DMS153 treated with DMSO at 0.1 percent for 48 hours (cell line): ENCODE measurements at regions not wholly inside any gene's neighbourhood (a gene's known extent, or its start where the extent isn't known, plus 50 kb on each side); places are given as distances from the start of the nearest gene placed in this dataset.

Experiments
- DNase-seq: peaks from one replicate; lab custom pipeline; 2025; ENCODE audit not compliant: unreplicated experiment; lab: John Stamatoyannopoulos, UW

DNA sequence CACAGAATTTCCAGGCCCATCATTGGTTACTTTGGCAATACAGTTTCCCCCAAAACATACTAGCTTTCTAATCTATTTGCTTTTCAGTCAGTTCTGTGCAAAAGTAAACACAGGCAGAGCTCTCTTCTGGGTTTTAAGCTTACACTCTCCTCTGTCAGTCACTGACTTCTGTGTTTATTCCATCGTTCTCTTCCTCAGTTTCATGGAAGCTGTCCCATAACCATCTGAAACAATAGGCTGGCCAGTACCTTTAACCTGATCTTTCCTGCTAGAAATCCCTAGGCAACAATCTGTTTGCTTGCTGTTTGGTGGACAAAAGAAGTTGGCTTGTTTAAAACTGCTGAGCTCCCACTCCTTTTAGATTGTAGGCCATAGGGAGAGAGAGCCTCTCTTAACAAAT, 431.5 kb downstream of the HACE1 start:
- peak; percentile 64 for DNase-seq

GRCh38 chr6:104423691-104424090, 436.0 kb downstream of the HACE1 start:
- DNase-seq, result no peak

- DNase-seq, result no peak
Measured at GRCh38 chr6:104421650-104422049, 438.1 kb downstream of the HACE1 start.

- DNase-seq, result no peak
Measured at GRCh38 chr6:104418839-104419238, 440.9 kb downstream of the HACE1 start.

- no peak for DNase-seq
Measured at GRCh38 chr6:104418125-104418524, 441.6 kb downstream of the HACE1 start.

DNA sequence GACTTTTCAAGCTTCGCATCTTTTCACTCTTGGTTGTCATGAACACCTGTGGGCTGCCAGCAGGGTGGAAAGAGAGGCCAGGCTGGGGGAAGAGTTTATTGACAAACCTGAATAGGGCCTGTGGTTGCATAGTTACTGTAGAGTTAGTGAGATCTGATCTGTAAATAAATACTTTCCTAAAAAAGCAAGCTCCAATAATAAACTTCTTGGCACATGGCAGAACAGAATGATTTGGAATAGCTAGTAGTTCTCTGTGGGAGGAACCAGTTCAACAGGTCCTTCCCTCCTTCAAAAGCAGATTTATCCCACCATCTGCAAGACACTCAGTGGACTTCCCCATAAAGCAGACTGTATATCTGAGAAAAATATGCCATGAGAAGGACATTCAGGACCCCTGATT, 445.0 kb downstream of the HACE1 start:
- peak; percentile 18 for DNase-seq

DNA sequence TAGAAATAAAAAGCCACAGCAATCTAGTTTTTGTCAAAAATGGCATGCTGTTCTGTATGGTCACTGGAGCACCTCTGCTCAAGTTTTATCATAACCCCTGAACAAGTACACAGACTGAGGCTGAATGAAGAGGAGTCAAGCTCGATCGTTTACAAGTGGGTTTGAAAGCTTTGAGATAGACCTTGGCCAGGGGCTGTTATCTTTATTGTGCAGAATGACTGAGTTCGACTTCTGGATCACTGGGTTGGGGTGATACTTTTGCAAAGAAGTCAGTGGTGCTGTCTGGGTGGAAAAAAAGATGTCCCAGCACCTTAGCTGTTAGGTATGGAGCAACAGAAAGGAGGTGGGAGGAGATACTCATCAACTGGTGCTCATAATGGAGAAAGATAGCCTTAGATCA, 446.0 kb downstream of the HACE1 start:
- DNase-seq, result no peak

DNA sequence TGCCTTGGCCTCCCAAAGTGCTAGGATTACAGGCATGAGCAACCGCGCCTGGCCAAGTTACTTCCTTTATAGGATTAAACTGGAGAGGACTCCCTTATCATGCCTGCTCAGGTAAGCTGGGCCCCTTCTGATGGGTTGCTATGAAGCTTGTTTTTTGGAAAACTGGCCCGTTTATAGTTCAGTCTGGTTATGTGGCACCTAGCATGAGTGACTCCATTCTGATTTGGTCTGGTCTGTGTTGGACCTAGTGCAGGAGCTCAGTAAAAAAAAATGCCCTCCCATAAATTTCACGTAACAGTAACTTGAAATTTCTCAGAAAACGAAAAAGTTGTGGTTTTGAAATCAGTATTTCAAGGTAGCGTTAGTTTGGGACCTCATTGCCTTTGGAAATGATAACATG, 448.4 kb downstream of the HACE1 start:
- no peak for DNase-seq

DNA sequence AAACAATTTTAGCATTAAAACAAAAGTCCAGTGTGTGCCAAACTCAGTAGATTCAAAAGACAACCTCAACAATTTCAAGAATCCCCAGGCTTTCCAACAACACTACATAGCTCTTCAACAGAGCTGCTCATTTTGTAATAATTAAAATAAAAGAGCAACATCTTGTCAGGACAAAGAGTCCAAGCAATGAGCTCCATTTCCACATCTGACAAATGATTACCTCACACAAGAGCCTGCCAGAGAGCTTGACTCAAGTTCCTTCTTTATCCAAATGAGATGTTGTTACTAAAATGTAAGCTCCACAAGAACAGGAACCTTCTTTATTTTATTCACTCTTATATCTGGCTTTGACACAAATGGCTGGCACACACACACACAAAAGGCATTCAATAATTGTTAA, 449.8 kb downstream of the HACE1 start:
- DNase-seq, result no peak

DNA sequence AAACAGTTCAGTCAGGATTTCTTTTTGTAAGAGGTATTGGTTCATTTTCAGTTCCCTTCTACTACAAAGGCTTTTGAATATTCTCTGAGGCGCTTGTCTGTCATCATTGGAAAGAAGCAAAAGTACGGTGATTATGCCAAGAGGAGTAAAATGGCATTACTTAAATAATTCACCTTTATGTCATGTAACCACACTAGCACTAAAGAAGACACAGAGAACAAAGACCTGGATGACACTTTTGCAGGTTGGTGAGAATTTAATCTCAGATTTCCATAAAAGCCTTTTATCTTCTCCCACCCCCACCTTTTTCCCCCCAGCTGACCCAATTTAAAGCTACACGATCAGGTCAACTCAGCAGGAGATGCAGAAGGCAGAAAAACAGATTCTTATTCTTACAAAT, 451.8 kb downstream of the HACE1 start:
- DNase-seq, result no peak

GRCh38 chr6:104404377-104404776, 455.3 kb downstream of the HACE1 start:
- no peak for DNase-seq

GRCh38 chr6:104402572-104402971, 457.1 kb downstream of the HACE1 start:
- no peak for DNase-seq

GRCh38 chr6:104401926-104402325, 457.8 kb downstream of the HACE1 start:
- no peak for DNase-seq

GRCh38 chr6:104400844-104401243, 458.9 kb downstream of the HACE1 start:
- no peak for DNase-seq

DNA sequence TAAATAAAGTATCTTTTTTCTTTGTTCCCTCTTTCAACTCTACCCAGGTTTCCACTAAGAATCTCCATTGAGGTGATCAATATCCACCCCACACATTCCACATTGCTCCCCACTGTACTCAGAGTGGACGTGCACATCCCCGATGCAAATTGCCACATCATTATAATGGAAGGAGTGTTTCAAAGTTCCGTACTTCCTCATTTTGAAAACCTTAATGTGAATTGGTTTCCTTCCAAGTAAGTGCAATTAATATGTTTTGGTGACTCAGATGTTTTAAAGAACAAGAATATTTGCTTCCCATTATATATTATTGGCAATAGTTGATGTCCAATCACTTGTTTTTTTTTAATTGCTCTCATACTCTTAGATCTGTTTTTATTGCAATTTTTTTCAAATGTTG, 463.6 kb downstream of the HACE1 start:
- DNase-seq, result no peak

DNA sequence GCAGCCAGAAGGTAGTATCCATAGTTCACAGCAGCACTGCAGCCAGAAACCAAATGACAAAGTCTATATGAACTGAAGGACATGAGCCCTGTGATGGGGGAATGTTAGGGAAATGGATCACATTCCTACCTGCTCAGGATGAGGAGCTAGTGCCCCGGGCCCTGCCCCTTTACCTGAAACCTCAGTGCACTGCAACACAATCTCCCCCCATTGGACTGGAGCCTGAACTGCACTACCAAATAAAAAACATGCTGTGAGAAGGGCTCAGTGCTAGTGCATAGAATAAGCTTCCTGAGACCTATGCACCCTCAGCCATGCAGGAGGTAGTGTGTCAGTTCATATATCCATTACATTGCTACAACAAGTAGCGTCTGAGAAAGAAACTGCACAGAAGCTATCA, 477.8 kb downstream of the HACE1 start:
- no peak for DNase-seq

DNA sequence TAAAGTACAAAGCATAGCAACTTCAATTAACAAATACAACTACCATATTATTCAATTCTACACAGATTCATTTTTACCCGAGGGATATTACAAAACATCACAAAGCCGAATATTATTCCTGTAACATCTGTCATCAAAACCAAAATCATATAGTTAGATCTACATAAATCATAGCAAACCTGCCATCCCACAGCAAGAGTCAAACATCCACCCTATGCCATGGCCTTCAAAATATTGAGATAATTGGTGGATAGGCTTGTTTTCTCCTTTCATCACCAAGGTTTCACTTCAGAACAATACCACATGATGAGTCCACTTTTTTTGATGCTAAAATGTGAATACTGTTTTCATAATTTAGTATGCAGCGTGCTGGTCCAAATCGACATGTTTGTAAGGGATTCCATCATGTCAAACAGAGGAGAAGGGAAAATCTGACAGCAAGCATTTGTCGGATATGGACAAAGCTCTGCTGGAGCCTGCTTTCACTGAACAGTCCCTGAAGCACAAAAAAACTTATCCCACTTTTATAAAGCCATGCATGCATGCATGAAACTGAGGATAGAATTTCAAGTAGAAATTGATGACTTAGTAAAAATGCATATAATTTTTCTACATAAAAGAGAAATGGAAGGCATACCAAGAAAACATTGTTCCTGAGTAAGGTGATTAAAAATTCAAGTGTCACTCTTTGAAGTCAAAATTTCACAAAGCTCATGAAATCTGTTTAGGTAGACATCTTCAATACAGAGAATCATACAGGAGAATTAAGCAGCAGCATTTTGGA, 494.1 kb downstream of the HACE1 start:
- DNase-seq, result no peak

GRCh38 chr6:104357928-104358327, 501.8 kb downstream of the HACE1 start:
- DNase-seq, result no peak

DNA sequence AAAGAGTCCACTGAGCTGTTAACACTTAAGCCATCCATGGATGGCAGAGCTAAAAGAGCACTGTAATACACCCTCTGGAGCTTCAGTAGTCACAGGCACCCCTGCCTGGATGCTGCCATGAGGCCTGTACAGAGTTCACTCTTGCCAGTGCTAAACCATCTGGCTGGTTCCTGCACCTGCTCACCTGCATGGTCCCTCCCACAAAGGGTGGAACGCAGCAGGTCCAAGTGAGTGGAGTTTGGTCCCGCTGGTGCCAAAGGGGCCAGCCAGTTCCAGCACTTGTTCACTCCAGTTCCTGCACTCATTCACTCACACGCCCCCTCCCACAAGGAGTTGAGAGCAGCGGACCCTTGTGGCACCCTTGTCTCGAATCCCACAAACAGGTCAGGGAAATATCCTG, 503.5 kb downstream of the HACE1 start:
- DNase-seq, result no peak

GRCh38 chr6:104349191-104349590, 510.5 kb downstream of the HACE1 start:
- DNase-seq, result no peak

DNA sequence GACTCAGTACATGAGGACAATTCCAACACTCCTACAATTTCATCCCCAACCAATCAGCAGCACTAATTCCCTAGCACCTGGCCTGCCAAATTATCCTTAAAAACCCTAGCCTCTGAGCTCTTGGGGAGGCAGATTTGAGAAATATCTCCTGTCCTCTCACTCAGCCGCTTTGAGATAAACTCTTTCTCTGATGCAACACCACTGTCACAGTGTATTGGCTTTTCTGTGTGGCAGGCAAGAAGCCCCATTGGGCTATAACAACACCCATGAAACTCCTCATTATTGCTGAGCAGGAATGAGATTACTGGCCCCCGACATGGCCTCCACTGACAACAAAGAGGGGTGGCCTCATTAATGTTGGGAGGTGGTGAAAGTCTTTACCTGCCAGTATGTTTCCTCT, 515.5 kb downstream of the HACE1 start:
- DNase-seq, result no peak

- DNase-seq, result no peak
Measured at GRCh38 chr6:104332364-104332763, 527.4 kb downstream of the HACE1 start.
